Skin of body (tissue), 2 donors: ENCODE measurements at regions not wholly inside any gene's neighbourhood (a gene's known extent, or its start where the extent isn't known, plus 50 kb on each side); places are given as distances from the start of the nearest gene placed in this dataset. TPM values are rescaled to one million over a fixed set of nuclear protein-coding genes. Genes with fewer than 3 reads are reported as not detected.
"Not testable (repeated sequence)": the region's sequence is repeated elsewhere in the genome, so short reads cannot be mapped to it uniquely, and the experiment has no call there.

ENCODE experiments used
- DNase-seq: peaks from one replicate; lab custom pipeline; 2025; lab: John Stamatoyannopoulos, UW
- small RNA-seq: library from RNA; depleted of rRNA; stranded (forward); fragments of <200 nt; gene quantifications from one replicate; pipeline ENCODE3, GENCODE V24; 2014; ENCODE audit warnings: low replicate concordance

DNA sequence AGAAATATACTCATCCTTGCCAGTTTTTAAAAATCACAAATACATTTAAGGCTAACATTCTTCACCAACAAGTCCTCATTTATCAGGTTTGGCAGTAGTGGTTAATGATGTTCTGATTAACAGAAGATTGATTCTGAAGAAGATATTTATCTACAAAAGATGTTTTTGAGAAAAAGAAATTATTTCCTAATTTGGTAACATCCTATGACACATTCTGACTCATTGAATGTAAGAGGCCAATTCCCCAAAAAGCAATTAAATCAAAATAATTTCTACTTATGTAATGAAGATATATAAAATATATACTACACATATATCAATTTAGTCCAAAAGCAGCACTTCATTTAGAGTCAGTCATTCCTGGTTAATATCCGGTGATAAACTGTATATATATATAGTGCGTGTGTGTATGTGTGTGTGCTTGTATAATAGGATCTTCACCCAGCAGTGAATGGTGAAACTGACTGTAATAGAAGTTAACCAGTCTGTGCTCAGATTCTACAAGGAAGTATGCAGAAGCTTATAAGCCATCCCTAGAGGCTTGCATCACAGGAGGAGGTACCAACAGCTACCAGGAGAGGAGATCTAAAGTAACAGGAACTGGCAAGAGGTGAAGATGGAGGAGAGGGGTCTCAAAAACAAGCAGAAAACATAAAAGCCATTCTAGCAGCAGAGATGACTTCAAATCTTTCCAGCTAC lies 82.9 kb upstream of the MARCKS start:
- DNase-seq: no peak

DNA sequence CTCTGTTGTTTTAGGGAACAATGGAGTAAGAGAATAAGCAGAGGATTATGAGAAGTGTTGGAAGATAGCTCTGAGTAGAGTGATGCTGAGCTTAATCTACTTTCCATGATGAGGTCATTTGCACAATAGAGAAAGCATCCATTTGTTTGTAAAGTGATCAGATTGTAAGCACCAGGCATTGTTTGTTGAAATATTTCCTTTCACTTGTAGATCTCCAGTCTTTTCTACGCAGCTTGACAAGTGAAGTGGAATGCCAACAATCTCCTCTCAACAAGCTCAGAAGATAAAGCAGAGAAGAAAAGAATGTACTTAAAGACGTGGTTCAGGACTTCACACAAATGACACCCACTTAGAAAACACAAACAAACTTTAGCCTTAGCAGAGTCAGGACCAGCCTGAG lies 80.1 kb upstream of the MARCKS start:
- DNase-seq: no peak

DNA sequence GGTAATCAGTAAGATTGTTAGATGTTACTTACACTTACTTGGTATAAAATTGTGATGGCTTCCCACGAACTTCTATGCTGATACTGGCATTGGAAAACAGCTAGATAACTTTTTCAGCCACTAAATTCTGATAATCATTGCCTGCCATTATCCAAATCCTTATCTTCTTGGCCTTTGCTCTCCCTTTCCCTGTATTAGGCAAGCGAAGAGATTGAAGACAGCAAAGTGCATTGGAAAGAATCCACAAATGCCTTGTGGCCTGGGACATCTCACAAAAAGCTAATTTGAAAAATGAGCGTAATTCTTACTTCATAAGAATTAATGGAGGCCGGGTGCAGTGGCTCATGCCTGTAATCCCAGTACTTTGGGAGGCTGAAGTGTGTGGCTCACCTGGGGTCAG lies 79.5 kb upstream of the MARCKS start:
- no peak for DNase-seq

DNA sequence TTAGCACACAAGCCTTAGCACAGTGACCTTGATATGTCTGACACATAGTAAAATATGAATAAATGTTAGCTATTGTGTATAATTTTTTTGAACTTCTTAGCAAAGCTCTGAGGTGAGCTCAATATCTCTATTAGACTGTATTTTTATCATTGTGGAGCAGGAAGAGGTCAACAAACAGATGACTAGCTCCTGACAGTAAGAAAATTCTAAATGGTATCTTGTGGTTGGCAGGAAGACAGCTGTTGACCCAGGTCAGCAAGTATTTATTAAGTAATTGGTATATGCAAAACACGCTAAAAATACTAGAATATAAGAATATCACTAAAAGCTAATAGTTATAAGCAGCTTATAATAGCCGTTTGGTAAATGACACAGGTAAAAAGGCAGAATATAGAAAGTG lies 77.5 kb upstream of the MARCKS start:
- no peak for DNase-seq

DNA sequence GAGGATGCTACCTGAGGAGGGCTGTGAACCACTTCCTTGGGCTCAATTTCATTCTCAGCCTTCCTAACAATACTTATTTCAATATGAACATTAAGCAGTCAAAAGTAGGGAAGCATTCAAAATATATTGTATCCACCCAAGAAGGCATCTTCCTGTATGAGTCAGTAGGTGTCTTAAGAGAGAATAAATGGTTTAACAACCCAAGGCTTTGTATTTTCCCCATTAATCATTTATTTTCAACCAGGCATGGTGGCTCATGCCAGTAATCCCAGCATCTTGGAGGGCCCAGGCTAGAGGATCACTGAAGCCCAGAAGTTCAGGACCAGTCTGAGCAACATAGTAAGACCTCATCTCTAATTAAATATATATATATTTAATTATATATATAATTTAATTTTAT lies 74.5 kb upstream of the MARCKS start:
- no peak for DNase-seq

DNA sequence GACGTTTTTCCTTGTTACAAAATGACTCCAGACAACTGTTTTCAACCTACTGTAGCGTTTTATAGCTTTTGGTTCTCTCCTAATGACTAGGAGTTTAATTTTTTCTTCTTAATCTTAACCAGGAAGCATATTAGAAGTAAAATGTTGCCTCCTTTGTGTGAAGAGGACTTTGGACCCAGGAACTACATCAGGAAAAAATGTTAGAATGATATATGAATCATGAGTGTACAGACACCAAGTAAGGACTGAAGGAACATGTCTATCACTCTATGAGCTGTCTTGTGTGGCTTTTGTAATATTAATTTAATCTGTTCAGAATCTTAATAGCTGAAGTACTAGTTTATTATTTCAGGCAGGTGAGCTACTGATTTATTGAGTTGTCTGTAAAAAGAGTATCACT lies 71.0 kb upstream of the MARCKS start:
- no peak for DNase-seq

DNA sequence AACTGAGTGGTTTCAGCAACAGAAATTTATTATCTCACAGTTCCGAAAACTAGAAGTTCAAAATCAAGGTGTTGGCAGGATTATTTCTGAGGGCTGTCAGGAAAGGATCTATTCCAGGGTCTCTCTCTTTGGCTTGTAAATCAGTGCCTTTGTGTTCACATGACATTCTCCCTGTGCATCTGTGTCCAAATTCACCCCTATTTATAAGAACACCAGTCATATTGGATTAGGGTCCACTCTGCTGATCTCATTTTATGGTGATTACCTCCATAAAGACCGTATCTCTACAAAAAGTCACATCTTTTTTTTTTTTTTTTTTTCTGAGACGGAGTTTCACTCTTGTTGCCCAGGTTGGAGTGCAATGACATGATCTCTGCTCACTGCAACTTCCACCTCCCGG lies 68.6 kb upstream of the MARCKS start:
- no peak for DNase-seq

DNA sequence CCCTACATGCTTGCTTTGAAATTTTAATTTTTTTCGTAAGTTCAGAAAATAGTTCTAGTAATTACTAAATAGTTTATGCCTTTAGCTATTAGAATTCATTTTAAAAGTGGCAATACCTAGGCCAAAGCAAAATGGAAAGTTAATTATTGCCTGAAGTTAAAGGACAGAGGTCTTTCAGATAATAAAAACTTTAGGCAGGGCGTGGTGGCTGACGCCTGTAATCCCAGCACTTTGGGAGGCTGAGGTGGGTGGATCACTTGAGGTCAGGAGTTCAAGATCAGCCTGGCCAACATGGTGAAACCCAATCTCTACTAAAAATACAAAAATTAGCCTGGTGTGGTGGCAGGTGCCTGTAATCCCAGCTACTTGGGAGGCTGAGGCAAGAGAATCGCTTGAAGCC lies 65.9 kb upstream of the MARCKS start:
- DNase-seq: not testable (repeated sequence)

DNA sequence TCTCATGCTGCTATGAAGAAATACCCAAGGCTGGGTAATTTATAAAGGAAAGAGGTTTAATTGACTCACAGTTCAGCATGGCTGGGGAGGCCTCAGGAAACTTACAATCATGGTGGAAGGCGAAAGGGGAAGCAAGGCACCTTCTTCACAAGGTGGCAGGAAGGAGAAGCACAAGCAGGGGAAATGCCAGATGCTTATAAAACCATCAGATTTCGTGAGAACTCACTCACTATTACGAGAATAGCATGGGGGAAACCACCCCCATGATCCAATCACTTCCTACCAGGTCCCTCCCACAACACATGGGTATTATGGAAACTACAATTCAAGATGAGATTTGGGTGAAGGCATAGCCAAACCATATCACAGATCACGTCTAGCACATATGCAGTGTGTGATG lies 61.8 kb upstream of the MARCKS start:
- not testable (repeated sequence) for DNase-seq

DNA sequence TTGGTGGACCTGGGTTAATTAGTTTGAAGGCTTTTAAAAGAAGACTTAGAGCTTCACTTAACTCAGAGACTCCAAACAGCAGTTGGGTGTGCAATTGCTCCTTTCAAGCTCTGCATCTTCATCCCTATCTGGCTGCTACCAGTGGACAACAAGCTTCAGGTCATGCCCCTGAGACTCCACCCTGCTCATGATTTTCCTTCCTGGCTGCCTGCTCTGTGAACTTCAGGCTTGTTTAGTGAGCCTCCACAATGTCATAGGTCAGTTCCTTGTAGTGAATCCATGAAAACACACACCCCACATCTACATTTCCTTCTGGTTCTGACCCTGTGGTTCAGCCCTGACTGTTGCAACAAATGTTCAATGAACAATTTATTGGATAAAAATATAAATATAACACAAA lies 61.1 kb upstream of the MARCKS start:
- no peak for DNase-seq

DNA sequence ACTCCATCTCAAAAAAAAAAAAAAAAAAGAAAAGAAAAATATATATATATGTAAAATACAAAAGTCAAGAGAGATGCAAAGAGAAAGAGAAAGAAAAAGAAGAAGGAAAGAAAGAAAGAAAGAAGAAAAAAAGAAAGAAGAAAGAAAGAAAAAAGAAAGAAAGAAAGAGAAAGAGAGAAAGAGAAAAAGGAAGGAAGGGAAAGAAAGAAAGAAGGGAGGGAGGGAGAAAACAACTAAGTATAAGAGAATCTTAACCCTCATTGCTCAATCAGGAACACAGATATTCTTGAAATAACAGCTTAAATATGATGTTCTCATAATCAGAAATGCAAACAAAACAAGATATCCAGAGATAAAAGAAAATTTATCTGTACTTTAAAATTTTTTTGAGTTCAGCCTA lies 54.4 kb upstream of the MARCKS start:
- DNase-seq: no peak

DNA sequence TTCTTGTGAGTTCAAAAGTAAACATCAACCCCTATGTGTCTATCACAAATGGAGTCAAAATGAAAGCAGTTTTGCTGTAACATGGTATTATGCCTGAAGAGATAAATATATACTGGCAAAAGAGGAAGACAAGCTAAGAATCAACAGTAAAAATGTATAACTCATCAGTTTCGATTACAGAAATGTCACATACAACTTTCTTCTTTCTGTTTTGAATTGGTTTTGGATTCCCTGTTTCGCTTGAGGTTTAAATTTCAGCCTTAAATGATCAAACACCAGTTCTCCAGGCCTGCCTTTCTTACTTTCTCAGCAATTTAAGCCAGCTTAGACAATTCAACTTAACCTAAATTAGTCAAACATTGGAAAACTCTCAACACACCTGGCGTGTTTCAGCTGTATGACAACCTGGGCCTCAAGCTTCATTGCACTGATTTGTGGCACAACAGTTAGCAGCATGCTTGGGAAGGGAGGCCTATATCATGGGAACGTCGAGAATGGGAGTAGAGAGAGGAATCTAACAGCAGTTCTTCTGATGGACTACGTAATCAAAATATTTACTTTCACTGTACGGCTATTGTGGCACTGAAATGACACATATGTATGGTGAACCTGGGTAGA lies 51.9 kb upstream of the MARCKS start:
- DNase-seq: no peak

DNA sequence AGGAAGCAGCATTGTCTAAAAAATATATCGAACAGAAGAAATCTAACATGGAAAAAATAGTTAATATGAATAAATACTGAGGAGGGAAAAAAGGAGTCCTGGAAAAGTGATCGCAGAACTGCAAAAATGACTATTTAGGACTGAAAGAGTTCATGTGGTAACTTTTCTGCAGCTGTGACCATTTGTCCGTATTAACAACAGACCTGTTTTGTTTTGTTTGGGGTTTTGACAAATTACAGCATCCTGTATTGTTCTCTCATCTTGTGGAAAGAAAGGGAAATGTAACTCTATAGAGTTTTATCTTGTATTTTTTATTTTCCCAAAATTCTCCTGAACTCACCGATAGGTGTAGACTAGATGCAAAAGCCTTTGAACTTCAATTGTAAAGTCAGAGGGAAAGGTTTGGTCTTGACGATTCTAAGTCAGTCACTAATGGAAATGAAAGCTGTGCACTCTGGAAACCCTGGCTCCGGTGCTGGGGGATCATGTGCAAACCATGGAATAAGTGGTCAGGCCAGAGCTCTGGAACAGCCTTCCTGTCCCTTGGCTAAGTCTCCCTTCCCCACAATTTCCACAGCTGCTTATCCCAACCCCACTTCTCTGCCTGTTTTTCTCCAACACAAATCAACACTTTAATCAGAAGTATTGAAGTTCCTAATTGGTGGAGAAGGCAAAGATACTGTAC lies 51.2 kb upstream of the MARCKS start:
- no peak for DNase-seq

Small RNA genes lying in the stretch of these regions (small RNA-seq; reads per million reads assigned to genes)
- gene RNU6-1163P: not detected
